ENCODE measurements at regions not wholly inside any gene's neighbourhood (a gene's known extent, or its start where the extent isn't known, plus 50 kb on each side); places are given as distances from the start of the nearest gene placed in this dataset.
A peak's percentile ranks its signal among the peaks of the same experiment; 100 is the strongest.
"Not testable (repeated sequence)": the region's sequence is repeated elsewhere in the genome, so short reads cannot be mapped to it uniquely, and the experiment has no call there.

GRCh38 chr12:46477541-46477940, 105.0 kb upstream of the SLC38A2 start:
- Histone ChIP-seq H3K4me3 (no peak overlapping the region), H3K27me3 (no peaks in the 10 kb centered on the region), H3K27ac (no peak overlapping the region), H3K4me1 (peaks cover 17 to 23% (median 20%) of the 10 kb centered on the region in 4 donors), H3K9me3 (no peaks in the 10 kb centered on the region), H3K36me3 (no peaks in the 10 kb centered on the region)
- ATAC-seq (ENCODE audit: low FRiP score in 2 of 2) (no peak), DNase-seq (no peak)
- TF ChIP-seq CTCF (IDR thresholded peaks at IDR 0.05) (no peak), POLR2A (IDR thresholded peaks at IDR 0.05) (no peak)

GRCh38 chr12:46475972-46476645, 103.5 kb upstream of the SLC38A2 start:
- Histone ChIP-seq H3K27ac (no peak overlapping the region), H3K36me3 (no peaks in the 10 kb centered on the region), H3K4me1 (peaks cover 21 to 24% (median 23%) of the 10 kb centered on the region in 4 donors), H3K4me3 (no peak overlapping the region), H3K27me3 (no peaks in the 10 kb centered on the region), H3K9me3 (no peaks in the 10 kb centered on the region)
- TF ChIP-seq POLR2AphosphoS5 (IDR thresholded peaks at IDR 0.05): no peak
- no peak for TF ChIP-seq EP300 (IDR thresholded peaks at IDR 0.05)
- no peak for TF ChIP-seq POLR2A (IDR thresholded peaks at IDR 0.05)
- no peak for TF ChIP-seq CTCF (IDR thresholded peaks at IDR 0.05)
- 84 to 88% methylated on average over 3 of the region's 3 CpGs for WGBS, 2 donors
- no peak for ATAC-seq (ENCODE audit: low FRiP score in 2 of 2)
- no peak for DNase-seq

- WGBS, 2 donors: 68 to 69% methylated on average over 9 of the region's 9 CpGs
- H3K27me3 ChIP-seq; DNase-seq; H3K4me3 ChIP-seq; H3K9me3 ChIP-seq; H3K36me3 ChIP-seq; ATAC-seq (ENCODE audit: low FRiP score in 2 of 2): not testable (repeated sequence)
- peak overlapping the region; percentile 44 to 81 (median 67) for H3K27ac ChIP-seq
- H3K4me1 ChIP-seq: peaks cover 21 to 26% (median 24%) of the 10 kb centered on the region in 4 donors
Measured at GRCh38 chr12:46474385-46474784, 101.8 kb upstream of the SLC38A2 start.

GRCh38 chr12:46473634-46474329, 101.2 kb upstream of the SLC38A2 start:
- no peaks in the 10 kb centered on the region for H3K36me3 ChIP-seq
- H3K9me3 ChIP-seq: no peaks in the 10 kb centered on the region
- TF ChIP-seq CTCF (IDR thresholded peaks at IDR 0.05): no peak
- peak in 1 of 4 donors; percentile 24 for TF ChIP-seq EP300 (IDR thresholded peaks at IDR 0.05)
- peak; percentile 61 to 67 for TF ChIP-seq POLR2AphosphoS5 (IDR thresholded peaks at IDR 0.05)
- peak; percentile 89 to 94 for ATAC-seq (ENCODE audit: low FRiP score in 2 of 2)
- WGBS, 2 donors: 7 to 8% methylated on average over 8 of the region's 8 CpGs
- H3K27ac ChIP-seq: peak overlapping the region; percentile 44 to 81 (median 67)
- peak overlapping the region in 1 of 4 donors; percentile 5 for H3K4me3 ChIP-seq
- H3K4me1 ChIP-seq: peaks cover 21 to 26% (median 24%) of the 10 kb centered on the region in 4 donors
- peak in 1 of 2 donors; percentile 88 for DNase-seq
- no peaks in the 10 kb centered on the region for H3K27me3 ChIP-seq

GRCh38 chr12:46472893-46473633, 100.5 kb upstream of the SLC38A2 start:
- Histone ChIP-seq H3K4me3 (no peak overlapping the region), H3K4me1 (peaks cover 21 to 26% (median 24%) of the 10 kb centered on the region in 4 donors), H3K36me3 (no peaks in the 10 kb centered on the region), H3K27me3 (no peaks in the 10 kb centered on the region), H3K9me3 (no peaks in the 10 kb centered on the region), H3K27ac (peak overlapping the region; percentile 44 to 81 (median 67))
- 34 to 42% methylated on average over 4 of the region's 4 CpGs for WGBS, 2 donors
- ATAC-seq (ENCODE audit: low FRiP score in 2 of 2) (no peak), DNase-seq (no peak)
- no peak for TF ChIP-seq EP300 (IDR thresholded peaks at IDR 0.05)
- TF ChIP-seq CTCF (IDR thresholded peaks at IDR 0.05): no peak
- TF ChIP-seq POLR2AphosphoS5 (IDR thresholded peaks at IDR 0.05): no peak
- no peak for TF ChIP-seq POLR2A (IDR thresholded peaks at IDR 0.05)

All from upper lobe of left lung (tissue), 6 donors.